ENCODE measurements at regions not wholly inside any gene's neighbourhood (a gene's known extent, or its start where the extent isn't known, plus 50 kb on each side); places are given as distances from the start of the nearest gene placed in this dataset.

DNA sequence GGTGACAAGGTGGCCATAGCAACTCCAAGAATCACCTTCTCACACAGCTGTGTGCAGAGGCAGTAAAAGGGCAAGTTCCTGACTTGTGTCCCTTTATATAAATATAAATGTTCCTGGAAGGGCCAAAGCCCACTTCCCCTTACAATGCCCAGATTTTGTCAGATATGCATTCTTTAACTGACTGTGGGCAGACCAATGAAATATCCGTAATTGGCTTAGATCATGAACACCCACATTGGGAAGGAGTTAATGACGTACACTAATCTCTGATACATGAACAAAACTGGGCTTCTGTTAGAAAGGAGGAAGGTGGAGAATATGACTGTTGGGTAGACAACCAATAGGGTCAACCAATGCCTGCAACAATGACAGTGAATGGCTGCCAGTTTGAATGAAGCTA, 397.2 kb upstream of the CLINT1 start:
- 73% methylated on average over 2 of the region's 2 CpGs for WGBS (ENCODE audit: insufficient coverage, low coverage, low lambda C conversion rate, missing lambda C conversion rate)
- ATAC-seq: no peak

DNA sequence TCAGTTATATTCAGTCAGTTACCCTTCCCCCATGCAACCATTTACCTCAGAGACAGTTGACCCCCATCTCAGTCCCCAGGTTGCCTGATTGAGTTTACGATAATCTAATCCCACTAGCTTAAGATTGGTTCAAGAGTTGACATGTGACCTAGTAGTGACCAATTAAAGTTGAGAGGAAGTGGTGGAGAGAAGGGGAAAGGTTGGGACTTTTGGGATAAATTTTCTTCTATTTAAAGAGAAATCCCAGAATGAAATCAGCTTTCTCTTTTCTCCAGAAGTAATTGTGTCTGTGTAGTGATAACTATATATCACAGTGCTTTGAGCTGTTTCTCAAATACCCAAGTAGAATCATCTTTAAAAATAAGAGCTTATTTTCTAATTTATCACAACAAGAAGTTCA, 396.7 kb upstream of the CLINT1 start:
- Histone ChIP-seq H3K9me3 (no peaks in the 10 kb centered on the region), H3K27ac (no peak overlapping the region), H3K27me3 (no peaks in the 10 kb centered on the region), H3K4me1 (no peaks in the 10 kb centered on the region), H3K4me3 (no peak overlapping the region), H3K36me3 (no peaks in the 10 kb centered on the region)
- DNase-seq (no peak), ATAC-seq (no peak)
- intact Hi-C loops (cut with DNase I): no loop called here
- no peak for TF ChIP-seq POLR2A (IDR thresholded peaks at IDR 0.05)
- TF ChIP-seq, protein P1, sequence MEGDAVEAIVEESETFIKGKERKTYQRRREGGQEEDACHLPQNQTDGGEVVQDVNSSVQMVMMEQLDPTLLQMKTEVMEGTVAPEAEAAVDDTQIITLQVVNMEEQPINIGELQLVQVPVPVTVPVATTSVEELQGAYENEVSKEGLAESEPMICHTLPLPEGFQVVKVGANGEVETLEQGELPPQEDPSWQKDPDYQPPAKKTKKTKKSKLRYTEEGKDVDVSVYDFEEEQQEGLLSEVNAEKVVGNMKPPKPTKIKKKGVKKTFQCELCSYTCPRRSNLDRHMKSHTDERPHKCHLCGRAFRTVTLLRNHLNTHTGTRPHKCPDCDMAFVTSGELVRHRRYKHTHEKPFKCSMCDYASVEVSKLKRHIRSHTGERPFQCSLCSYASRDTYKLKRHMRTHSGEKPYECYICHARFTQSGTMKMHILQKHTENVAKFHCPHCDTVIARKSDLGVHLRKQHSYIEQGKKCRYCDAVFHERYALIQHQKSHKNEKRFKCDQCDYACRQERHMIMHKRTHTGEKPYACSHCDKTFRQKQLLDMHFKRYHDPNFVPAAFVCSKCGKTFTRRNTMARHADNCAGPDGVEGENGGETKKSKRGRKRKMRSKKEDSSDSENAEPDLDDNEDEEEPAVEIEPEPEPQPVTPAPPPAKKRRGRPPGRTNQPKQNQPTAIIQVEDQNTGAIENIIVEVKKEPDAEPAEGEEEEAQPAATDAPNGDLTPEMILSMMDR (IDR thresholded peaks at IDR 0.05): no peak
- WGBS (ENCODE audit: insufficient coverage, low coverage, low lambda C conversion rate, missing lambda C conversion rate): 58% methylated on average over 1 of the region's 1 CpG

More for the DNA sequence above, 397.2 kb upstream of the CLINT1 start:
- no peaks in the 10 kb centered on the region for H3K4me1 ChIP-seq
- no peaks in the 10 kb centered on the region for H3K36me3 ChIP-seq
- no peak overlapping the region for H3K27ac ChIP-seq
- no peak for DNase-seq
- no peak overlapping the region for H3K4me3 ChIP-seq
- intact Hi-C loops (cut with DNase I): no loop called here
- H3K9me3 ChIP-seq: no peaks in the 10 kb centered on the region
- no peaks in the 10 kb centered on the region for H3K27me3 ChIP-seq
- TF ChIP-seq POLR2A (IDR thresholded peaks at IDR 0.05): no peak

DNA sequence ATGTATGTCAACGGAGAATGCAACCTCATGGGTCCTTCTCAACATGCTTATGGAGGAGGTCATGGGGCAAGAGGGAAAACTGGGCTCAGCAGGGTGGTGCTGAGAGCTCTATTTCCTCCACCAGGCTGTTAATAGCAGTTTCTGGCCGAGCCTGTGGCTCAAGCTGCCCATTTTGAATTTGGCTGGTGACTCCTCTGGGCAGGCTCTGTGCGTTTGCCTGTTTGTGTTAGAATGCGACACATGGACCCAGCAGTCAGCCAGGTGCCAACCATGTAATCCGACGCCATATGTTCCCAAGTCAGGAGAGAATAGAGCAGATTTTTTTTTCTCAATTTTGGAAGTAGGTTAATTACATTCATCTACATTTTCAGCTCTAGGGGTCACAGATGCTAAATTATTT, 387.7 kb upstream of the CLINT1 start:
- Histone ChIP-seq H3K9me3 (no peaks in the 10 kb centered on the region), H3K36me3 (no peaks in the 10 kb centered on the region), H3K4me3 (no peak overlapping the region), H3K4me1 (no peaks in the 10 kb centered on the region), H3K27ac (no peak overlapping the region), H3K27me3 (no peaks in the 10 kb centered on the region)
- no peak for TF ChIP-seq POLR2A (IDR thresholded peaks at IDR 0.05)
- TF ChIP-seq, protein P1 (IDR thresholded peaks at IDR 0.05): no peak
- DNase-seq (no peak), ATAC-seq (no peak)
- intact Hi-C loops (cut with DNase I): no loop called here
- 85% methylated on average over 5 of the region's 6 CpGs for WGBS (ENCODE audit: insufficient coverage, low coverage, low lambda C conversion rate, missing lambda C conversion rate)

DNA sequence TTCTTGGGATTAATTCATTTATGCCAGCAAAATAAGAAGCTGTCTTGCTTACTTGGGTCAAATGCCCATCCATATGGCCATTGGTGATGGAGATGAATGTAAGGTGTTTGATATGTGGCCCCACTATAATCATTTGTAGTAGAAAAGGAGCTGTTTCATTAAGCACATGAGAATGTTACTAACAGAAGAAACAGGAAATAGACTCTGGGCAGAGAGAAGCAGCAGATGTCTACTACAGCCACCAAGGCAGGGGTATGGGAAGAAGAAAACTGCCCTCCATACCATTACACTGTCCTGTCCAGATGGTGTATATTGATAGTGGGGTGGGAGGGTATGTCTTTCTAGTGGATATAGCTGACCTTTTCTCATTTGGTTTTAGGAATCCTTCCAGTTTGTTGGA, 386.6 kb upstream of the CLINT1 start:
- Histone ChIP-seq H3K9me3 (no peaks in the 10 kb centered on the region), H3K27me3 (no peaks in the 10 kb centered on the region), H3K4me1 (no peaks in the 10 kb centered on the region), H3K36me3 (no peaks in the 10 kb centered on the region), H3K27ac (no peak overlapping the region), H3K4me3 (no peak overlapping the region)
- intact Hi-C loops (cut with DNase I): no loop called here
- no peak for ATAC-seq
- no peak for TF ChIP-seq POLR2A (IDR thresholded peaks at IDR 0.05)
- TF ChIP-seq, protein P1 (IDR thresholded peaks at IDR 0.05): no peak
- no peak for DNase-seq

DNA sequence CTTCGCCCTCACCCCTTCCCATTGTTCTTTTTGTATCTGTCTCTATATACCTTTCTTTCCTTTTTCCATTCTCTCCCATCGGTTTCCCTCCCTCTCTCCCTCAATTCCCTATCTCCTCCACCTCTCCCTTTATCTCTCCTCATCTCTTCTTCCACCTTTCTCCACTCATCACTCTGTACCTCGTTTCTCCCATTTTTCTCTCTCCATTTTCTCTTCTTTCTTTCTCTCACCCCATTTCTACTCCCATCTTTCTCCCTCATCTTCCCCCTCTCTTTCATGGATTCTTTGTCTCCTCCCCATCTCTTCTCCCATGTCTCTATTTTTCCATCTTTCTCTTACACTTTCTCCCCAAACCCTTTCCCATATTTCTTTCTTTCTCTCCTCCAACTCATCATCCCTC, 385.9 kb upstream of the CLINT1 start:
- intact Hi-C loops (cut with DNase I): no loop called here
- no peak for ATAC-seq
- Histone ChIP-seq H3K36me3 (no peaks in the 10 kb centered on the region), H3K4me1 (no peaks in the 10 kb centered on the region), H3K27ac (no peak overlapping the region), H3K9me3 (no peaks in the 10 kb centered on the region), H3K27me3 (no peaks in the 10 kb centered on the region), H3K4me3 (no peak overlapping the region)
- no peak for TF ChIP-seq POLR2A (IDR thresholded peaks at IDR 0.05)
- TF ChIP-seq, protein P1 (IDR thresholded peaks at IDR 0.05): no peak
- no peak for DNase-seq
- WGBS (ENCODE audit: insufficient coverage, low coverage, low lambda C conversion rate, missing lambda C conversion rate): 68% methylated on average over 3 of the region's 3 CpGs
